ENCODE measurements at regions not wholly inside any gene's neighbourhood (a gene's known extent, or its start where the extent isn't known, plus 50 kb on each side); places are given as distances from the start of the nearest gene placed in this dataset.

GRCh38 chr12:28681980-28682379 is 467.1 kb upstream of the FAR2 start:
- no peak overlapping the region for H3K4me3 ChIP-seq (ENCODE audit: low read length)
- DNase-seq (ENCODE audit: low read depth, low spot score): no peak

DNA sequence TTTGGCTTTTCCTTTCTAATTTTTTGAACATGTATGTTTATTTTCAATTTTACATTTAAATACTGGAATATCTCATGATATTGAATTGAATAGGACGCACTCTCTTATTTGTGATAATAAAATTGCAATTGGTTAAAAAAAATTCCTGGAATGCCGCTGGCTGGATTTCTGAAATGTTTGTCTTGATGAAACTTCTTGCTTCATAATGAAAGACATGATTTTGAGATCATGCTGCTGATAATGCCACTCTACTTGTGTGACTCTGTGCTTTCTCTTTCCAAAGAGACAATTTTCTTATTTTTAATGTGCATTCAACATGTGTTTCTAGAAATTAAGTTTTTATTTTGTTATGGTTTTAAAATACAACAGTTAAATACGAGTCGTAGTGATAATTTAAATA is 465.7 kb upstream of the FAR2 start:
- no peak for DNase-seq (ENCODE audit: low read depth, low spot score)

GRCh38 chr12:28689398-28690175 is 459.5 kb upstream of the FAR2 start:
- H3K4me3 ChIP-seq (ENCODE audit: low read length): no peak overlapping the region

More for the DNA sequence above, 465.7 kb upstream of the FAR2 start:
- H3K4me3 ChIP-seq (ENCODE audit: low read length): no peak overlapping the region

DNA sequence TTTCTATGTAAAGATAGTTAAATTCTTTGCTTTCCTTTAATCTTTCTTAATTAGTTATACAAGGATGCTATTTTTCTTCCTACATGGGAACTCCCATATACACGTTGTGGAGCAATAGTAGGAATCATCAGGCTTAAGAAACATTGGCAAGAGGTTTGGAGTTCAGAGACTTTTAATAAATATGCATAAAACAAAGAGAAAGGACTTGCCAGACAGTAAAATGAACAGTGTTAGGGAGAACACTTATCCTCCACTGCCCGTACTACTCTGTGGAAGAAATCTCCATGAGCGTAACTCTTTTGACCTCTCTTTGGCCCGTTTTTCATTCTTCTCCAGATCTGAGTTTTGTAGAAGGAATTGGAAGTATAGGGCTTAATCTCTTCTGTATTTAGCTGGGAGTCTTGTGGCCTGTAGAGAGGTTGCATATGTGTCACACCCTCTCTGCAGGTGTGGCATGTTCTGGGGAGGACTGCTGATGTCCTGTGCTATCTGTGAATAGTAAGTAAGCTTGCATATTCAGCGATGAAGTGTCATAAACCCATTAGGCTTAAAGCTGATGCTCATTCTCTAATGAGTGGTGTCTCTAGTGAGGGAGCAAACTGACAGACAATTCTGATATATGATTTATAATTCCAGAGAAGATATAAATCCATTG is 455.4 kb upstream of the FAR2 start:
- no peak for DNase-seq (ENCODE audit: low read depth, low spot score)
- H3K4me3 ChIP-seq (ENCODE audit: low read length): no peak overlapping the region

More at GRCh38 chr12:28689398-28690175, 459.5 kb upstream of the FAR2 start:
- DNase-seq (ENCODE audit: low read depth, low spot score): no peak

GRCh38 chr12:28698553-28698952 is 450.5 kb upstream of the FAR2 start:
- no peak for DNase-seq (ENCODE audit: low read depth, low spot score)
- no peak overlapping the region for H3K4me3 ChIP-seq (ENCODE audit: low read length)

GRCh38 chr12:28699029-28699428 is 450.0 kb upstream of the FAR2 start:
- DNase-seq (ENCODE audit: low read depth, low spot score): no peak

GRCh38 chr12:28700161-28700560 is 448.9 kb upstream of the FAR2 start:
- no peak for DNase-seq (ENCODE audit: low read depth, low spot score)
- no peak overlapping the region for H3K4me3 ChIP-seq (ENCODE audit: low read length)

More at GRCh38 chr12:28699029-28699428, 450.0 kb upstream of the FAR2 start:
- H3K4me3 ChIP-seq (ENCODE audit: low read length): no peak overlapping the region

DNA sequence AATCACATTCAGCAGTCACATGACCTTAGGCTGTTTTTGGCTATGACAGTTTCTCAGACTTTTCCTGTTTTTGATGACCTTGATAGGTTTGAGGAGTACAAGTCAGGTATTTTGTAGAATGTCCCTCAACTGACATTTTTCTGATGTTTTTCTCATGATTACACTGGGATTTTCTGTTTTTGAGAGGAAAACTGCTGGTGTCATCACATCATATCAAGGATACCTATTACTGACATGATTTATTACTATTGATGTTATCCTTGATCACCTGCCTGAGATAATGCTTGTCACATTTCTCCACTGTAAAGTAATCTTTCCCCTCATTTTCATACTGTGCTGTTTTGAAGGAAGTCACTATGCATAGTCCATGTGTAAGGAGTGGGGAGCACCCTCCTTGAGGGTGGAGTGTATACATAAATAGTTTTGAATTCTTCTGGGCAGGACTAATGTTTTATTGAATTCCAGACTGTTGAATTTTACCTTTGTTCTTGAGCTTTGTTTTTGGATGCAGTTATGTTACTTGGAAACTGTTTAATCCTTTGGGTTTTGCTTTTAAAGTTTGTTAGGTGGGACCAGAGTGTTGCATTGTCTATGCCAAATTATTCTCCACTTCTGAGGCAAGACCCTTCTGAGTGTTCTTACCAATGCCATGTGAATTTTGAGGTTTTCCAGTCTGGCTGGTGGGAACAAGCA is 444.5 kb upstream of the FAR2 start:
- H3K4me3 ChIP-seq (ENCODE audit: low read length): no peak overlapping the region
- DNase-seq (ENCODE audit: low read depth, low spot score): no peak

- H3K4me3 ChIP-seq (ENCODE audit: low read length): no peak overlapping the region
- DNase-seq (ENCODE audit: low read depth, low spot score): no peak
Measured at GRCh38 chr12:28708918-28709371, 440.1 kb upstream of the FAR2 start.

DNA sequence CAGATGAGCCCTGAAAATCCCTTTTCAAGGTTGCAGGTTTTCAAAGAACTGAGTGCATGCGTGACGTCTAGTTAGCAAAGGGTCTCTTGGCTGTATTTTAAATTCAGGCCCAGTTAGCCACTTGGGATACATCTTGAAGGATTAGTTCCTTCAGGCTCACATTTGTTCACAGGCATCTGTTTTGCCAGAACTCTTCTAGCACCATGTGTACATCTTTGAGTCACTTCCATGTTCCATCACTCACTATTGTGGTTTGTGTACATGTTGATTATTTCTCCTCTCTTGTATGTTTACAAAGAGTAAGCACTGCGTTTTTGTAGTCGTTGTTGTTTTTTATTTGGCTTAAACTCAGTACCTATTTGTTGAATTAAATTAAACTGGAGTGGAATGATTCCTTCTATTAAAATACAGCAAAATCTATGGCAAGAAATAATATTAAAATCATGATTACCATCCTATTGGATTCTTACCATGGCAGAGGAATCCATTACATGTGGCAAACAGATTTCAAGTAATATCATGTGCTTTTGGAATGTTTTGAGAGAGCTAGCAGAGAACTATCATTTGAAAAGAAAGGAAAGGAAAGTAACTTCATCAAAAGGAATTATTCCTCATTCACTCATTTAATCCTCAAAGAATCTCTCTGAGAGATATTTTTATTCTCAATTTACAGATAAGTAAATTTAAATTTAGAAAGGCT is 438.9 kb upstream of the FAR2 start:
- no peak for DNase-seq (ENCODE audit: low read depth, low spot score)

DNA sequence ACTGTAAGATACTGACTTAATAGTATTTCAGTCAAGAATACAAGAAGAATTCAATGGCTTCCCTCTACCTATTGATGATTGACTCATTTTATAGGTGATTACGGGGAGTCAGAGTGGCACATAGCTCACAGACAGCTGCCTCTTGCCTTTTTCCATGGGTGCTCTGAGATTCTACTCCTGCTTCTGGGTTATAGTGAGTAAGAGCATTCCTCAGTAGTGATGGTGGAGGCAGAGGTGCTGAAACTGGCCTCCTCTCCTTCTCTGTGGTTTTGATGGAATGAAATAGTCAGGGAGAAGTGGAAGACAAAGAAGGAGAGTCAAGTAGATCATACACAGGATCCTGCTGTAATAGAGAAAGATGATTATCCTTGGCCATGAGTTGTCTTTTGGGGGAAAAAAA is 438.2 kb upstream of the FAR2 start:
- no peak overlapping the region for H3K4me3 ChIP-seq (ENCODE audit: low read length)
- DNase-seq (ENCODE audit: low read depth, low spot score): no peak

More for the DNA sequence above, 438.9 kb upstream of the FAR2 start:
- H3K4me3 ChIP-seq (ENCODE audit: low read length): no peak overlapping the region

GRCh38 chr12:28711421-28711820 is 437.7 kb upstream of the FAR2 start:
- no peak overlapping the region for H3K4me3 ChIP-seq (ENCODE audit: low read length)
- no peak for DNase-seq (ENCODE audit: low read depth, low spot score)

DNA sequence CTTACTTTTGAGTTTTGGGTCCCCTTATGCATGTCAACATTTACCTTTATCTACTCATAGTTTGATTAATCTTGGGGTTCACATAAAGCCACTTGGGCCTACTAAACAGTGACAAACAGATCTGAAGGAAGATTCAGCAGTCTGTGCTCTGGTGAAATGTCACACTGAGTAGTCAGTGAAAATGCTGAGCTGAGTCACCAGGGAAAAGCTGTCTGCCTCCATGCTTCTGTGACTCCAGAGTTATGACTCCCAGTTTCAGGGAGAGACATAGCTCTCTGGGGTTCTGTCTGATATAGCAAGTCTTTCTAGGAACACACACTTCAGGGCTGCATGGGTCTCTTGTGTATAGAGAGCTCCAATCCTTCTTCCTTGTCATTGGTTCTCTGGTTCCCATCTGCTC is 406.3 kb upstream of the FAR2 start:
- H3K4me3 ChIP-seq (ENCODE audit: low read length): no peak overlapping the region
- no peak for DNase-seq (ENCODE audit: low read depth, low spot score)

- no peak overlapping the region for H3K4me3 ChIP-seq (ENCODE audit: low read length)
- DNase-seq (ENCODE audit: low read depth, low spot score): no peak
Measured at GRCh38 chr12:28746734-28747325, 402.2 kb upstream of the FAR2 start.

DNA sequence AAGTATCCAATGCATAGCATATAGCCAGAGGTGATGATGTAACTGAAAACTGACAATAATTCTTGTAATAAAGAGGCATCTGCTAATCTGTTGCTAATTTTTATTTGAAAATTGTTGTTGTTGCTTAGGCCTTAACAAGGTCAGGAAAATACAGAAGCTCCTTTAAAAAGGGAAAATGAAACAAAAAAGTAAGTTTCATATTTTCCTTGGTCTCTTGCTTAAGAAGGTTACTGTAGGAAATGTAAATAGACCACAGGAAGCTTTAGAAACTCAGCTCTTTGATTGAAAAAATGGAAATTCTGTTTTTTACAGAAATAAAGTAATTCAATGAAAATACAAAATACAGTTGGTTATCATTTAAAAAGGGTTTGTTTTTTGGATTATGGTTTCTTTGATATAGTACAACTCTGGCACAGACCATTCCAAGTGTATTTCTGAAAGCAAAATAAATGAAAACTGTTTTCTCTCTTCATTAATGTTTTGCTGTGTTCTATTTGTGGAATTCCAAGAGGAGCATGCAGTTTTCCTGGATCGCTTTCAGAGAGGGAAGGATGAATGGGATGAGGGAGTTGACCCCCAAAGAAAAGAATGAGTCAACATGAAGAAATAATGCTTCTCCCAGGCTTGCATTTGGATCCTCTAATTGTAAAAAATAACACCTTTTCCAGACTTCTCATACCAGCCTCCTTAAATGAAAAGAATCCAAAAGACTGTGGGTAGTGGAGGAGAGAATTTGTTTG is 398.0 kb upstream of the FAR2 start:
- no peak overlapping the region for H3K4me3 ChIP-seq (ENCODE audit: low read length)
- DNase-seq (ENCODE audit: low read depth, low spot score): no peak

- DNase-seq (ENCODE audit: low read depth, low spot score): no peak
- no peak overlapping the region for H3K4me3 ChIP-seq (ENCODE audit: low read length)
Measured at GRCh38 chr12:28755027-28755426, 394.1 kb upstream of the FAR2 start.

GRCh38 chr12:28759333-28759732 is 389.7 kb upstream of the FAR2 start:
- no peak overlapping the region for H3K4me3 ChIP-seq (ENCODE audit: low read length)
- DNase-seq (ENCODE audit: low read depth, low spot score): no peak
